ENCODE measurements at regions not wholly inside any gene's neighbourhood (a gene's known extent, or its start where the extent isn't known, plus 50 kb on each side); places are given as distances from the start of the nearest gene placed in this dataset.
A peak's percentile ranks its signal among the peaks of the same experiment; 100 is the strongest.
"Not testable (repeated sequence)": the region's sequence is repeated elsewhere in the genome, so short reads cannot be mapped to it uniquely, and the experiment has no call there.

DNA sequence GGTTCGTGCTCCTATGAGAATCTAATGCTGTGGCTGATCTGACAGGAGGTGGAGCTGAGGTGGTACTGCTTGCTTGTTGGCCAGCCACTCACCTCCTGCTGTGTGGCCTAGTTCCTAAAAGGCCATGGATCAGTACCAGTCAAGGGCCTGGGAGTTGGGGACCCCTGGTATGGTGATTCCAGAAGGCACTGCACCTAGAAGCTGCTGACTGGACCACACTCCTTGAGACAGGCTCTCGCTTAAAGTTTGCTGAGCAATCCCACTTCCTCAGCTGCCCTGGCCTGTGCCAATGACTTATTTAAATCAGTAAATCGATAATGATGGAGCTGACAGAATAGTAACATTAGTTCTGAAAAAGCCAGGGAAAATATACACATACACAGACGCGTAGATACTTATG lies 98.6 kb upstream of the LYZL2 start:
- no peak overlapping the region for H3K4me3 Mint-ChIP-seq (ENCODE audit: unreplicated experiment)

DNA sequence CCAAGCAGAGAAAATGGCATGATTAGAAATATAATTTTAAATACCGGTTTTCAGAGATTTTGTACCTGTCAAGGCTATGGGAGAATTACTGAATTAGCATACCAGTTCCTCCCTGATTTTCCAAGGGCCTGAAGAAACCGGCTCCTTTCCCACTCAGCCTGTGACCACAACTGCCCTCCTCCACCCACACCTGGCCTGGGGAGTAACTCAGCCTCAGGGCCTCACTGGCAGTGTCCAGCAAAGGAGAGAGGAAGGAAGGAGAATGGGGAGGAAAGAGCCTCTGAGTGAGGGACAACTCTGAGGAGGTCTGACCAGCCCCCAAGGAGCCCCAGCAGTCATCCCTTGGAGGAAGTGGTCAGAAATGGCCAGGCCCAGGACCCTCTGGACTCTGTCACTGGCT lies 98.0 kb upstream of the LYZL2 start:
- no peak for DNase-seq (ENCODE audit: low spot score)
- no peaks in the 10 kb centered on the region for H3K36me3 Mint-ChIP-seq (ENCODE audit: low read depth, unreplicated experiment)

More for the DNA sequence above, 98.6 kb upstream of the LYZL2 start:
- Mint-ChIP-seq H3K27ac (ENCODE audit: unreplicated experiment) (no peak overlapping the region), H3K4me1 (ENCODE audit: unreplicated experiment) (peaks cover 30% of the 10 kb centered on the region), H3K27me3 (ENCODE audit: unreplicated experiment) (peaks cover 3% of the 10 kb centered on the region), H3K36me3 (ENCODE audit: low read depth, unreplicated experiment) (no peaks in the 10 kb centered on the region), H3K9me3 (ENCODE audit: unreplicated experiment) (no peaks in the 10 kb centered on the region)
- TF ChIP-seq, protein P1, sequence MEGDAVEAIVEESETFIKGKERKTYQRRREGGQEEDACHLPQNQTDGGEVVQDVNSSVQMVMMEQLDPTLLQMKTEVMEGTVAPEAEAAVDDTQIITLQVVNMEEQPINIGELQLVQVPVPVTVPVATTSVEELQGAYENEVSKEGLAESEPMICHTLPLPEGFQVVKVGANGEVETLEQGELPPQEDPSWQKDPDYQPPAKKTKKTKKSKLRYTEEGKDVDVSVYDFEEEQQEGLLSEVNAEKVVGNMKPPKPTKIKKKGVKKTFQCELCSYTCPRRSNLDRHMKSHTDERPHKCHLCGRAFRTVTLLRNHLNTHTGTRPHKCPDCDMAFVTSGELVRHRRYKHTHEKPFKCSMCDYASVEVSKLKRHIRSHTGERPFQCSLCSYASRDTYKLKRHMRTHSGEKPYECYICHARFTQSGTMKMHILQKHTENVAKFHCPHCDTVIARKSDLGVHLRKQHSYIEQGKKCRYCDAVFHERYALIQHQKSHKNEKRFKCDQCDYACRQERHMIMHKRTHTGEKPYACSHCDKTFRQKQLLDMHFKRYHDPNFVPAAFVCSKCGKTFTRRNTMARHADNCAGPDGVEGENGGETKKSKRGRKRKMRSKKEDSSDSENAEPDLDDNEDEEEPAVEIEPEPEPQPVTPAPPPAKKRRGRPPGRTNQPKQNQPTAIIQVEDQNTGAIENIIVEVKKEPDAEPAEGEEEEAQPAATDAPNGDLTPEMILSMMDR (IDR thresholded peaks at IDR 0.05; ENCODE audit: unreplicated experiment): no peak
- no peak for DNase-seq (ENCODE audit: low spot score)

DNA sequence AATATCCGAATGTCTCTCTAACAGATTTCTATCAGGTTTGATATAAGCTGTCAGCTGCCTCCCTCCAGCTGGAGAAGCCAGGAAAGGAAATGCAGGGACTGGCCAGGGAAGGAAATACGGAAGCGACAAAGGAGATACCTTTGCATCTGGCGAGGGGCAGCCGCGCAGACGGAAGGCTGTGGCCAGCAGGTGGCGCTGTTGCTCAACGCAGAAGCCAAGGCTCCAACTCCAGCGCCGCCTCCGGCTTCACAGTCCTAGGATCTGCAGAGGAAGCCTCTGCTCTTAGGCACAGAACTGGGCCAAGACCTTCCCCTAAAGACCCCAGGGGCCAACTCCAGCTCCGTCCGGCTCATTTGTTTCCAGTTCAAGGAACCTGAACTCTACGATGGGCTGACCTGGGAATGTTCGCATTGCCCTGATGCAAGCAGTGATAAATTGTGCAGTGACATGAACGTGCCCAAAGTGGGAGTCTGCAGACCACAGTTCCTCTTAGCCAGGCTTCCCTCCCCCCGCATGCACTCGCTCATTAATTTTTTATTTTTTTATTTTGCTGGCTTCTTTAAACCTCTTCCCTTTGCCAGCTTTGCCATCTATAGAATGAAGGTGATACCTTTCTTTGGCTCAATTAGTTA lies 97.3 kb upstream of the LYZL2 start:
- Mint-ChIP-seq H3K4me1 (ENCODE audit: unreplicated experiment) (peaks cover 40% of the 10 kb centered on the region), H3K27ac (ENCODE audit: unreplicated experiment) (peak overlapping the region; percentile 83)
- not testable (repeated sequence) for H3K9me3 Mint-ChIP-seq (ENCODE audit: unreplicated experiment); H3K36me3 Mint-ChIP-seq (ENCODE audit: low read depth, unreplicated experiment); H3K27me3 Mint-ChIP-seq (ENCODE audit: unreplicated experiment); H3K4me3 Mint-ChIP-seq (ENCODE audit: unreplicated experiment)
- peak; percentile 94 for DNase-seq (ENCODE audit: low spot score)
- TF ChIP-seq, protein P1 (IDR thresholded peaks at IDR 0.05; ENCODE audit: unreplicated experiment): peak; percentile 80

More for the DNA sequence above, 98.0 kb upstream of the LYZL2 start:
- H3K9me3 Mint-ChIP-seq (ENCODE audit: unreplicated experiment): no peaks in the 10 kb centered on the region
- H3K27me3 Mint-ChIP-seq (ENCODE audit: unreplicated experiment): peaks cover 3% of the 10 kb centered on the region
- TF ChIP-seq, protein P1 (IDR thresholded peaks at IDR 0.05; ENCODE audit: unreplicated experiment): no peak
- peaks cover 34% of the 10 kb centered on the region for H3K4me1 Mint-ChIP-seq (ENCODE audit: unreplicated experiment)
- H3K4me3 Mint-ChIP-seq (ENCODE audit: unreplicated experiment): no peak overlapping the region
- no peak overlapping the region for H3K27ac Mint-ChIP-seq (ENCODE audit: unreplicated experiment)

DNA sequence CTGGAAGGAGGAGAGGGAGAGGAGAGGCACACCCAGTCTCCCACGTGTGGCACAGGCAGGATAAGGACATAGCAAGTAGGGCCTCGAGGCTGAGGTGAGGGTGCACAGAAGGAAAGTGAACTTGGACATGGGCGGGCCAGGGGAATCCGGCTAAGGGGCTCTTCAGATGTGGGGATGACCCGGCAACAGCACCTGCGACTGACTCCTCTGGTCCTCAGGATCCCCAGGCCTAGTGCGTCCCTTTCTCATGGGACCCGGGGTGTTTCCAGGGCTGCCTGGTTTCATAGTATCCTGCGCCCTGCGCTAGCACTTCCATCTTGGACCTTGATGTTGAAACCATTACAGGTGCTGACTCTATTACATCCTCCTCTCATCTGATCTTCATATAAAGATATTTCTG lies 96.1 kb upstream of the LYZL2 start:
- Mint-ChIP-seq H3K27ac (ENCODE audit: unreplicated experiment) (peak overlapping the region; percentile 33), H3K36me3 (ENCODE audit: low read depth, unreplicated experiment) (no peaks in the 10 kb centered on the region), H3K4me3 (ENCODE audit: unreplicated experiment) (no peak overlapping the region), H3K9me3 (ENCODE audit: unreplicated experiment) (no peaks in the 10 kb centered on the region), H3K27me3 (ENCODE audit: unreplicated experiment) (peaks cover 3% of the 10 kb centered on the region), H3K4me1 (ENCODE audit: unreplicated experiment) (peaks cover 42% of the 10 kb centered on the region)
- TF ChIP-seq, protein P1 (IDR thresholded peaks at IDR 0.05; ENCODE audit: unreplicated experiment): no peak
- no peak for DNase-seq (ENCODE audit: low spot score)

DNA sequence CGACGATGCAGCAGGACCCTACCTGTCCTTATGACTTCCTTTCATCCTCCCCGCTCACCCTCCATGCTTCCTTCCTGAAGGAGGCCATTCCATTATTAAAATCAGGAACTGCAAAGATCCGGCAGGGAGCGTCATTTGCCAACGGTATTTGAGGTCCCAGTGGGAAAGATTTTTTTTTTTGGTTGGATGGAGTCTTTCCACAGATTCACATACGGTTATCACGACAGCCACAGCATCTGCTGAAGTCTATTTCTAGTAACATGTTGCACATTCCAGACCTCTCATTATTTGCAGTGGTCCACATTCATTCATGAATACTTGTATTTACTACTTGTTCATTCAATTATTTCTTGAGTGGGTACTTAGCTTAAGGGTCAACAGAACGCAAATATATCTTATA lies 94.7 kb upstream of the LYZL2 start:
- peak overlapping the region; percentile 63 for H3K27ac Mint-ChIP-seq (ENCODE audit: unreplicated experiment)
- H3K9me3 Mint-ChIP-seq (ENCODE audit: unreplicated experiment): no peaks in the 10 kb centered on the region
- no peaks in the 10 kb centered on the region for H3K36me3 Mint-ChIP-seq (ENCODE audit: low read depth, unreplicated experiment)
- DNase-seq (ENCODE audit: low spot score): no peak
- H3K27me3 Mint-ChIP-seq (ENCODE audit: unreplicated experiment): peaks cover 2% of the 10 kb centered on the region
- no peak overlapping the region for H3K4me3 Mint-ChIP-seq (ENCODE audit: unreplicated experiment)
- H3K4me1 Mint-ChIP-seq (ENCODE audit: unreplicated experiment): peaks cover 55% of the 10 kb centered on the region
- TF ChIP-seq, protein P1 (IDR thresholded peaks at IDR 0.05; ENCODE audit: unreplicated experiment): no peak

Data from endothelial cell (in vitro differentiated cells).